ENCODE measurements at regions not wholly inside any gene's neighbourhood (a gene's known extent, or its start where the extent isn't known, plus 50 kb on each side); places are given as distances from the start of the nearest gene placed in this dataset.

DNA sequence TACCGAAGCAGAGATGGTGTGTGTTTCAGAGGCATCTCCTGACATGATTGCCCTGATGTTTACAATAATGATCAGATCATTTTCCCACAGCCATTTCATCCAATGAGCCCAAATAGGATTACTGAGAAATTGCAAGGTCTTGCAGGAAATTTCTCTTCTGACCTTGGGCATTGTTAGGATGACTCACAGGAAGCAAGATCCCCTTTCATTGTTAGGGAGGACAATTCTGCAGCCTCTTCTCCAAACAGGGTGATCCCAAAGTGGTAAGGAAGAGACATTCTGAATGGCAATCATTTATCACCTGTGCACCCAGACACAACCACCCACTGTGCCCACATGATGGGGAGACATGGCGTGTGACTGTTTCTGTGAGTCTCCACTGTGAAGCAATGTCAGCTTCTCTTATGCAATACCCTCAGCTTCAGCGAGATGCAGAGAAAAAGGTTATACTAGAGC is 306.7 kb upstream of the XYLT1 start:
- intact Hi-C loops (cut with micrococcal nuclease; ENCODE audit: unreplicated experiment), result no loop called here

More for the DNA sequence above, 306.7 kb upstream of the XYLT1 start:
- no peaks in the 10 kb centered on the region for H4K20me1 ChIP-seq (ENCODE audit: insufficient read depth, low read length)
- FAIRE-seq (no peak), ATAC-seq (no peak), DNase-seq (ENCODE audit: low spot score) (peak; percentile 12)
- no peak overlapping the region for H3K4me2 ChIP-seq (ENCODE audit: low read depth, low read length)
- H3K9me3 ChIP-seq (ENCODE audit: low read length), result no peaks in the 10 kb centered on the region
- ChIA-PET CTCF (ENCODE audit: low intra/inter-chr PET ratio, low total read pairs) (no interaction called here), POLR2A (no interaction called here)
- BruUV-seq (replicated peaks), result no TSS peak
- H3K27me3 ChIP-seq (ENCODE audit: control insufficient read depth in 1 of 2, insufficient read depth in 2 of 2, low read length in 2 of 2), result peaks cover 0 to 4% of the 10 kb centered on the region in 2 experiments; a peak in 1 of 5 replicates
- no peaks in the 10 kb centered on the region for H3K4me1 ChIP-seq (ENCODE audit: insufficient read depth, low read length)
- no peak overlapping the region for H3K9ac ChIP-seq (ENCODE audit: insufficient read depth, low read depth, low read length)
- in situ Hi-C loops (cut with HindIII; ENCODE audit: extremely low pct_ligation_motif_present, low pct_unique_long_range_greater_than_20kb), result no loop called here
- TF ChIP-seq CEBPG (CRISPR knock-in tag; IDR thresholded peaks at IDR 0.05), result peak; percentile 34; the same call in 1 of the 2 replicates
- TF ChIP-seq, protein P1, sequence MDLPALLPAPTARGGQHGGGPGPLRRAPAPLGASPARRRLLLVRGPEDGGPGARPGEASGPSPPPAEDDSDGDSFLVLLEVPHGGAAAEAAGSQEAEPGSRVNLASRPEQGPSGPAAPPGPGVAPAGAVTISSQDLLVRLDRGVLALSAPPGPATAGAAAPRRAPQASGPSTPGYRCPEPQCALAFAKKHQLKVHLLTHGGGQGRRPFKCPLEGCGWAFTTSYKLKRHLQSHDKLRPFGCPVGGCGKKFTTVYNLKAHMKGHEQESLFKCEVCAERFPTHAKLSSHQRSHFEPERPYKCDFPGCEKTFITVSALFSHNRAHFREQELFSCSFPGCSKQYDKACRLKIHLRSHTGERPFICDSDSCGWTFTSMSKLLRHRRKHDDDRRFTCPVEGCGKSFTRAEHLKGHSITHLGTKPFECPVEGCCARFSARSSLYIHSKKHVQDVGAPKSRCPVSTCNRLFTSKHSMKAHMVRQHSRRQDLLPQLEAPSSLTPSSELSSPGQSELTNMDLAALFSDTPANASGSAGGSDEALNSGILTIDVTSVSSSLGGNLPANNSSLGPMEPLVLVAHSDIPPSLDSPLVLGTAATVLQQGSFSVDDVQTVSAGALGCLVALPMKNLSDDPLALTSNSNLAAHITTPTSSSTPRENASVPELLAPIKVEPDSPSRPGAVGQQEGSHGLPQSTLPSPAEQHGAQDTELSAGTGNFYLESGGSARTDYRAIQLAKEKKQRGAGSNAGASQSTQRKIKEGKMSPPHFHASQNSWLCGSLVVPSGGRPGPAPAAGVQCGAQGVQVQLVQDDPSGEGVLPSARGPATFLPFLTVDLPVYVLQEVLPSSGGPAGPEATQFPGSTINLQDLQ (CRISPR knock-in tag; IDR thresholded peaks at IDR 0.05), result no peak
- no peak for TF ChIP-seq KLF15 (CRISPR knock-in tag; IDR thresholded peaks at IDR 0.05; ENCODE audit: borderline replicate concordance)
- TF ChIP-seq ZNF263 (CRISPR knock-in tag; IDR thresholded peaks at IDR 0.05), result peak; percentile 70; the same call in 1 of the 2 replicates
- TF ChIP-seq SOX13 (IDR thresholded peaks at IDR 0.05), result no peak
- TF ChIP-seq SOX13 (CRISPR knock-in tag; conservative IDR thresholded peaks at IDR 0.05 in 1 of 2, IDR thresholded peaks at IDR 0.05 in 1 of 2), result peak in 1 of 2 experiments; percentile 31; a peak in 1 of 4 replicates
- no peak for TF ChIP-seq SP5 (CRISPR knock-in tag; IDR thresholded peaks at IDR 0.05; ENCODE audit: borderline replicate concordance, low read depth)
- TF ChIP-seq CEBPB (IDR thresholded peaks at IDR 0.05; ENCODE audit: borderline replicate concordance, low read depth, low read length), result peak; percentile 91
- no peak for TF ChIP-seq ZSCAN25 (CRISPR knock-in tag; IDR thresholded peaks at IDR 0.05)
- peak; percentile 62 for TF ChIP-seq FOSL2 (CRISPR knock-in tag; IDR thresholded peaks at IDR 0.05)
- TF ChIP-seq, protein P2, sequence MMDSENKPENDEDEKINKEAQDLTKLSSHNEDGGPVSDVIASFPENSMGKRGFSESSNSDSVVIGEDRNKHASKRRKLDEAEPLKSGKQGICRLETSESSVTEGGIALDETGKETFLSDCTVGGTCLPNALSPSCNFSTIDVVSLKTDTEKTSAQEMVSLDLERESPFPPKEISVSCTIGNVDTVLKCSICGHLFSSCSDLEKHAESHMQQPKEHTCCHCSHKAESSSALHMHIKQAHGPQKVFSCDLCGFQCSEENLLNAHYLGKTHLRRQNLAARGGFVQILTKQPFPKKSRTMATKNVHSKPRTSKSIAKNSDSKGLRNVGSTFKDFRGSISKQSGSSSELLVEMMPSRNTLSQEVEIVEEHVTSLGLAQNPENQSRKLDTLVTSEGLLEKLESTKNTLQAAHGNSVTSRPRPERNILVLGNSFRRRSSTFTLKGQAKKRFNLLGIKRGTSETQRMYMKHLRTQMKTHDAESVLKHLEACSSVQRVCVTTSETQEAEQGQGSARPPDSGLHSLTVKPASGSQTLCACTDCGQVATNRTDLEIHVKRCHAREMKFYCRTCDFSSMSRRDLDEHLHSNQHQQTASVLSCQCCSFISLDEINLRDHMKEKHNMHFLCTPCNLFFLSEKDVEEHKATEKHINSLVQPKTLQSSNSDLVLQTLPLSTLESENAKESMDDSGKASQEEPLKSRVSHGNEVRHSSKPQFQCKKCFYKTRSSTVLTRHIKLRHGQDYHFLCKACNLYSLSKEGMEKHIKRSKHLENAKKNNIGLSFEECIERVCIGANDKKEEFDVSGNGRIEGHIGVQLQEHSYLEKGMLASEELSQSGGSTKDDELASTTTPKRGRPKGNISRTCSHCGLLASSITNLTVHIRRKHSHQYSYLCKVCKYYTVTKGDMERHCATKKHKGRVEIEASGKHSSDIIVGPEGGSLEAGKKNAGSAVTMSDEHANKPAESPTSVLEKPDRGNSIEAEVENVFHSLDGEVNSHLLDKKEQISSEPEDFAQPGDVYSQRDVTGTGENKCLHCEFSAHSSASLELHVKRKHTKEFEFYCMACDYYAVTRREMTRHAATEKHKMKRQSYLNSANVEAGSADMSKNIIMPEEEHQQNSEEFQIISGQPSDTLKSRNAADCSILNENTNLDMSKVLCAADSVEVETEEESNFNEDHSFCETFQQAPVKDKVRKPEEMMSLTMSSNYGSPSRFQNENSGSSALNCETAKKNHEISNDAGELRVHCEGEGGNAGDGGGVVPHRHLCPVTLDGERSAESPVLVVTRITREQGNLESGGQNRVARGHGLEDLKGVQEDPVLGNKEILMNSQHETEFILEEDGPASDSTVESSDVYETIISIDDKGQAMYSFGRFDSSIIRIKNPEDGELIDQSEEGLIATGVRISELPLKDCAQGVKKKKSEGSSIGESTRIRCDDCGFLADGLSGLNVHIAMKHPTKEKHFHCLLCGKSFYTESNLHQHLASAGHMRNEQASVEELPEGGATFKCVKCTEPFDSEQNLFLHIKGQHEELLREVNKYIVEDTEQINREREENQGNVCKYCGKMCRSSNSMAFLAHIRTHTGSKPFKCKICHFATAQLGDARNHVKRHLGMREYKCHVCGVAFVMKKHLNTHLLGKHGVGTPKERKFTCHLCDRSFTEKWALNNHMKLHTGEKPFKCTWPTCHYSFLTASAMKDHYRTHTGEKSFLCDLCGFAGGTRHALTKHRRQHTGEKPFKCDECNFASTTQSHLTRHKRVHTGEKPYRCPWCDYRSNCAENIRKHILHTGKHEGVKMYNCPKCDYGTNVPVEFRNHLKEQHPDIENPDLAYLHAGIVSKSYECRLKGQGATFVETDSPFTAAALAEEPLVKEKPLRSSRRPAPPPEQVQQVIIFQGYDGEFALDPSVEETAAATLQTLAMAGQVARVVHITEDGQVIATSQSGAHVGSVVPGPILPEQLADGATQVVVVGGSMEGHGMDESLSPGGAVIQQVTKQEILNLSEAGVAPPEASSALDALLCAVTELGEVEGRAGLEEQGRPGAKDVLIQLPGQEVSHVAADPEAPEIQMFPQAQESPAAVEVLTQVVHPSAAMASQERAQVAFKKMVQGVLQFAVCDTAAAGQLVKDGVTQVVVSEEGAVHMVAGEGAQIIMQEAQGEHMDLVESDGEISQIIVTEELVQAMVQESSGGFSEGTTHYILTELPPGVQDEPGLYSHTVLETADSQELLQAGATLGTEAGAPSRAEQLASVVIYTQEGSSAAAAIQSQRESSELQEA (CRISPR knock-in tag; IDR thresholded peaks at IDR 0.05; ENCODE audit: not compliant biosample characterization), result no peak
- no peak for TF ChIP-seq AGO1 (IDR thresholded peaks at IDR 0.05; ENCODE audit: low read depth, low read length, poor library complexity, severe bottlenecking)
- no peak for TF ChIP-seq BHLHE40 (IDR thresholded peaks at IDR 0.05; ENCODE audit: low read length)
- H3K4me3 ChIP-seq (replicated peaks in 1 of 3; ENCODE audit: insufficient read depth in 1 of 3, low read depth in 2 of 3, low read length in 3 of 3), result no peak overlapping the region
- H3K36me3 ChIP-seq (replicated peaks in 1 of 2; ENCODE audit: control insufficient read depth in 1 of 2, insufficient read depth in 2 of 2, low read length in 2 of 2), result no peaks in the 10 kb centered on the region
- 9% methylated on average over 3 of the region's 3 CpGs for WGBS (ENCODE audit: low lambda C conversion rate)
- H3K79me2 ChIP-seq (ENCODE audit: insufficient read depth, low read length), result no peaks in the 10 kb centered on the region
- no peak overlapping the region for H3K27ac ChIP-seq (ENCODE audit: extremely low read length, insufficient read depth, low read length)
- H2AFZ ChIP-seq (ENCODE audit: low read length), result no peak overlapping the region

Measured in HepG2 (cell line).